GM18870 (cell line): ENCODE measurements at regions not wholly inside any gene's neighbourhood (a gene's known extent, or its start where the extent isn't known, plus 50 kb on each side); places are given as distances from the start of the nearest gene placed in this dataset.
A peak's percentile ranks its signal among the peaks of the same experiment; 100 is the strongest.
"Not testable (repeated sequence)": the region's sequence is repeated elsewhere in the genome, so short reads cannot be mapped to it uniquely, and the experiment has no call there.

Source experiments
- ATAC-seq: cut with Tn5 transposase; IDR thresholded peaks from one replicate; pipeline ENCODE4 v1.9.1; 2021; ENCODE audit warnings: moderate library complexity; ENCODE audit not compliant: unreplicated experiment

DNA sequence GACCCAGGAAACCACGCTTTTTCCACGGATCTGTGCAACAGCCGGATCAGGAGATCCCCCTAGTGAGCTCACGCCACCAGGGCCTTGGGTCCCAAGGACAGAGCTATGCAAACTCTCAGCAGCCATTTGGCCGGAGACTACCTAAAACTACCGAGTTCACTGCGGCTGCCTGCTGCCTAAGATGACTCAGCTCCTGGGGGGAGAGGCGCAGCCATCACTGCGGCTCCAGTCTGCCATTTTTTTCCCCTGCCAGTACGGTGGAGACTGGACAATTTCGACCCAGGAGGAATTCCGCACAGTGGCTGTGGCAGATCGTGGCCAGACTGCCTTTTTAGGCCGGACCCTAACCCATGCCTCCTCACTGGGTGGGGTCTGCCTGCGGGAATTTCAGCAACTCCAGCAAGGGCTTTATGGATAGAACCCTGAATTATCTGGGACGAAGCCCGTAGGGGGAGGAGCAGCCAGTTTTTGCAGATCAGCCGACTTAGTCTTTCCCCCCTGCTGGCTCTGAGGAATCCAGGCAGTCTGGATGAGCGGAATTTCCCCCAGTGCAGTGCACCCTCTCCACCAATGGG is 424.9 kb upstream of the UBE2E3 start:
- no peak for ATAC-seq

DNA sequence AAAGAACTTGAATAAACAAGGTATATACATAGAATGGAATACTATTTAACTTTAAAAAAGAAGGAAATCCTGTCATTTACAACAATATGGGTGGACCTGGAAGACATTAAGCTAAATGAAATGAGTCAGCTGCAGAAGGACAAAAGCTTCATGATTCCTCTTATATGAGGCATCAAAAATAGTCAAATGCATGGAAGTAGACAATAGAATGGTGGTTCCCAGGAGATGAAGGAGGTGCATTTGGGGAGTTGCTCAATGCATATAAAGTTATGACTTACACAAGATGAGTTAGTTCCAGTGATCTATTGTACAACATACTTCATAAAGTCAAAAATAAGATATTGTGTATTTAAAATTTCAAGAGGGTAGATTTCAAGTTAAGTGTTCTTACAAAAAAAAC is 426.1 kb upstream of the UBE2E3 start:
- ATAC-seq = no peak

DNA sequence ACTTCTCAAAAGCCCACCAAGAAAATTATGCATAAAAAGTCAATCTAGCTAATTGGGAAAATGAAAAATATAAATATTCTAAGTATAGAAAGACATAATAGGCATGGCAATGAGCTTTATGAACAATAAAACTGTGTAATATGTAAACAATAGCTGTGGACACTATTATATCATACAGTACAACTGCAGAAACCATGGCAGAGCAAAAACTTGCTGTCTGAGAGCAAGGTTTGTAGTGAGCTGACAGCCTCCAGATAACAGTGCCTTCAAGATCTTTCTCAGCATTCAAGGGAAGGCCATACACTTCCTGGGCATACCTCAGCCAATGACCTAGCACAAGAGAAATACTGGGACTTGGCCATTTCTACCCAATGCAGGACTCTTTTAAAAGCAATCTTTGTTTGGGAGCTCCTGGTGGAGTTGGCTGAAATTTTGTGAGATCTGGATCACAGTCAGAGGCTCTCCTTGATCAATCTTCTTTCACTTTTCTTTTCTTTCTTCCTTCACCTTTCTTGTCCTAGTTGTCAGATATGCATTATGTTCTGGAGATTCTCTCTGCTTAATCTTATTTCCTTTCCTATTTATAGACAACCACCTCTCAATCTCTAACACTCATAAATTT is 427.2 kb upstream of the UBE2E3 start:
- ATAC-seq = no peak

DNA sequence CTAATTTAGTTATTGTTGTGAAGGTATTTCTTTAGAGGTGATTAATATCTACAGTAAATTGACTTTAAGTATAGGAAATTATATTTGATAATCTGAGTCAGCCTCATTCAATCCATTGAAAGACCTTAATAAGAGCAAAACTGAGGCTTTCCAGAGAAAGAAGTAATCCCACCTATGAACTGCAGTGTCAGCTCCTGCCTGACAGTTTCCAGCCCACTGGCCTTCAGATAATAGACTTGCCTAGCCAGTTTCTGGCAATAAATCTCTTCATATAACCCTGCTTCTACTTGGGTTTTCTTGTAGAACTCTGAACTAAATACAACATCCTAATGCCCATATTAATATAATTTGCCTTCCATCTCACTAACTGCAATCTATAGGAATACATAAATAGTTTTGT is 437.9 kb upstream of the UBE2E3 start:
- ATAC-seq = no peak

DNA sequence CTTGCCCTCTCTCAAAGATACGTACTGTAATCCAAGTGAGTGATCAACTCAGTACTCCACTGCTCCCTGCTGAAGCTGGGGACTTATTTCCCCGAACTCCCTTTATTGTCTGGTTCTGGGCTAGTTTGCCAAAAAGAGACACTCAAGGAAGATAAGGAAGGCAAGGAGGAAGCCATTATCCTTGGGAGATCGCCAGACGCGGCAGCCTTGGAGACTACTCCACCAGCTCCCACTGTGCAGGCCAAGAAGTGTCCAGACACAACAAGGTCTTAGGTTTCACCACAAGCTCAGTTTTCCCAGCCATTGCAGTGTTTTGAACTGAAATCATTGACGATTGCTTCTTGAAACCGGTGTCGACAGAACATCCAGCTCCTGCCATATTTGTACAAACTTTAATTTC is 439.6 kb upstream of the UBE2E3 start:
- ATAC-seq = no peak

DNA sequence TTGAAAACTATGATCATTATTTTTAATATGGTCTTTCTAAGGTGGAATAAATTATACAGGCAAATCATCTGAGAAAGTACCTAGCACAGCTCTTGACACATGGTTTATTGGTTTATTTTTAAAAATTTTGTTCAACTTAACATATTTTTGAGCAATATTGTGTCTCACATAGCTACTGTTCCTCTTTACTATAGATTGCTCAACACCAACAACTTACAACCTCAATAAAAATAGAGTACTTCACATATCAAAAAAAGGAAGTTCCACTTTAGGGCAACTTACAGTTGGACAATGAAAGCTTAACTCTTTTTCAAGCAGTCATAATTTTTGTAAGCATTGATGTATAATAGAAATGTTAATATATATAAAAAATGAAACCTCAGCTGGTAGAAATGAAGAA is 440.9 kb upstream of the UBE2E3 start:
- ATAC-seq = no peak

DNA sequence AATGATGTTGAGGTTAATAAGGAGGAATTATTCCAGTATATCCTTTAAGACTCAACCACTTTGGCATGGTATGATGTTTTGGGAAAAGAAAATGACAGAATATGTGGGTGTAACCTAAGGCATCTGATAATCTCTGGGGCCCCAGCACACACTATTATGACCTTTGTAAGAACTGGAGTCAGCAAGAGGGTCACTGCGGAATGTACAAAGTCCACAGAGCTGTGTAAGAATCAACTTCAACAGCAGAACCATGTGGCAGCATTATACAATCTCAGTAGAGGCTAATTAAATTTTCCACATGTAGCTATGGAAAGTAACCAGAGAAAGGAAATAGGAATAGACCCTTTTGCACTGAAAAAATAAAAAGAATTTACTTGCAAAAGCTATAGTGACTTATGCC is 445.1 kb upstream of the UBE2E3 start:
- no peak for ATAC-seq

DNA sequence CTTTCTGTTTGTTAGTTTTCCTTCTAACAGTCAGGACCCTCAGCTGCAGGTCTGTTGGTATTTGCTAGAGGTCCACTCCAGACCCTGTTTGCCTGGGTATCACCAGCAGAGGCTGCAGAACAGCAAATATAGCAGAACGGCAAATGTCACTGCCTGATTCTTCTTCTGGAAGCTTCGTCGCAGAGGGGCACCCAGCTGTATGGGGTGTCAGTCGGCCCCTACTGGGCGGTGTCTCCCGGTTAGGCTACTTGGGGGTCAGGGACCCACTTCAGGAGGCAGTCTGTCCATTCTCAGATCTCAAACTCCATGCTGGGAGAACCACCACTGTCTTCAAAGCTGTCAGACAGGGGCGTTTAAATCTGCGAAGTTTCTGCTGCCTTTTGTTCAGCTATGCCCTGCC is 448.6 kb upstream of the UBE2E3 start:
- not testable (repeated sequence) for ATAC-seq

DNA sequence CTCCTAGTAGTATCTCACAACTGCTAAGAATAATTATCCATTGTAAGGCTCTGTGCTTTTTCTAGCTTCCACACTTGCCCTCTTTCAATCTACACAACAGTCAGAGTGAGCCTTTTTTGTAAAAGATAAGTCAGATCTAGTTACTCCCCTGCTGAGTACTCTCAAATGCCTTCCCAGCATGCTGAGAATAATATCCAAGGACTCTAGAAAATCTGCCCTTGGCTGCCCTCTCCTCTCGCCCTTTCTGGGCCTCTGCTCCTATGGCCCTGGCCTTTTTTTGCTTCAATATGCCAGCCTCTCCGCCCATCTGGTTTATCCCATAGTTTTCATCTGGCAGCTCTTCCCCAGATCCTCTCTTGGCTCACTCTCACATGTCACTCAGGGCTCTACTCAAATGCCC is 455.9 kb upstream of the UBE2E3 start:
- ATAC-seq = no peak

DNA sequence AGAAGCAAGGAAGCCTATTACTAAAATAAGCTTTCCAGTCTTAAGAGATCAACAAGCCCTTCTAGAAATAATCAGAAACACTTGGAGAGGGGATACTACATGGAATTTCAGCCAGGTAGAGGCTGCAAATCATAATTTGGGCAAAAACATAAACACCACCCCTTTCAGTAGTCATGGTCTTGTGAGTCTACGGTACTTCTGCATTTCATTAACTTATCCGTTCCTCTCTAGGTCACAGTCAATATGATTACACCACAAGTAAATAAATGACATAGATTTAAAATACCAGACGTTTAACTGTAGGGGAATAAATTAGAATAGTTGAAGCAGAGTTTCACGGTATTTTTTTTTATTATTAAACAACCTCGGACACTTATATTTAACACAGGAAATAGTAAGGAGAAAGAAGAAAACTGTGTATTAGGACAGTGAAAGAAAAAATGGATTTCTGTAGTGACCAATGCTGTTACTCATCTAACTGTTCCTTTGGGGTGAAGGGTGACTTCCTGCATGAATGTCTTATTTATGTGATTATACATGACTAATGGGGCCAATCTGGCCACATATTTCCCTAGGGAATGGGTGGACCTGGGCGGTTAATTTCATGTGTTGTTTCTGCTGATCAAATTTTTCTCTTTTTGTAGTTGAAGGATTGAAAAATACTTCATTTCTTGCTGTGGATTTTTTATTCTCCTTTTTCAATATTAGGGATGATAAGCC is 456.6 kb upstream of the UBE2E3 start:
- no peak for ATAC-seq

DNA sequence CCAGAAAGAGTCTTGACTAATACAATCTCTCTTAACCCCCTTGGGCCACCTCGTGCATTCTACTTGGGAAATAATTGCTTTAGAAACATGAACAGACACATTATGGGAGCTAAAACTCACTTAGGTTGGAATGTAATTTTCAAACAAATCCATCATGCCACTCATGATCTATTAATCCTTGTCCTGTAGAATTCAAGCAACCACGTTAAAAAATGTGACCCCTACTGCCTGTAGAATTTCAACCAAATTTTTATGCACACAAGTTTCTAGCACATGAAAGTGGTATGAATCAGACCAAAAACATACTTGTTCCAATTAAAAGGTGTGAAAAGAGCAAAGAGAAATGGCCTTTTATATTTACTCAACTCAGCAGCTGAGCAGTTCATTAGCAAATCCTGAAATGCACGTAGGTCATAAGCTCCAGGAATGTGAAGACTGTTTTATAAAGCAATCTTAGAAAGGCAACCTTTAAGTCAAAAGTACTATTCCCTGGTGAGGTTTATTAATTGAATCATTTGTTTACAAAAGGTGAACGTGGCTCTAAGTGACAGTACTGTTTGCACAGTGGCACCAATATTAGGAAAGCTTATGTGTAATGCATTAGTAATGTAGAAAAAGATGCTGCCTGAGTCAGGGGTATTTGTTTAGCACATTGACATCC is 459.4 kb upstream of the UBE2E3 start:
- ATAC-seq = no peak

DNA sequence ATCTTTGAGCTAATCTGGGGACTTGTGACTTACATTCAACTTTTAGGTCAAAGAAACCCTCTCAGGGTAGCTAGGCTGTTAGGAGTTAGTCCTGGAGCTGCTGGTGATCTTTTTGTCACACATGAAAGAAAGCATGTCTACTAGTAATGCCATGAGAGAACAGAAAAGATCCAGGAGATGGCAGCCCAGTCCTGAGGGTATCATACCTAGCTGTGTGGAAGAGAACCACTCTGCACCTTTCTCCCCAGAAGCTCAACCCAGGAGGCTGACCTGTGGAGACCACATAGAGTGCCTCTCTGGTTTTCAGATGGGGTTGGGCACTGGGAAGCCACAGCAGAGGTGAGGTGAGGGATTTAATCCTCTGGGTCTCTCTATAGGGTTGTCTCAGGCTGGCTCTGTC is 460.2 kb upstream of the UBE2E3 start:
- no peak for ATAC-seq

DNA sequence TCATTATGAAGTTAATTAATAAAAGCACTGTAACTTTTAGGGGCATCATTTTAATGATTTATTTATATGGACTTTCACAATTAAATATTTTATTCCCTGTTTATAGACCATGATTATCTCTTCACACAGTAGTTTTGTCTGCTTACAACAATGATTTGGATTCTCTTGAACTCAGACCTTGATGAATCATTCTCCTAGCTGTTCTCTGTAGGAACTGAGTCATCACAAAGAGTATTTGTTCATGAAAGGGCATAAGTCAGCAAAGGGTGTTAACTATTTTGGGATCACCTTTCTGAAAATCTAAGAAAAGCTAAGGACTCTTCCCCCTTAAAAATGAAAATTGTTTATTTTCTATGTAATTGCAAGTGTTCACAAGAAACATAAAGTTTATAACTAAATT is 461.1 kb upstream of the UBE2E3 start:
- no peak for ATAC-seq

DNA sequence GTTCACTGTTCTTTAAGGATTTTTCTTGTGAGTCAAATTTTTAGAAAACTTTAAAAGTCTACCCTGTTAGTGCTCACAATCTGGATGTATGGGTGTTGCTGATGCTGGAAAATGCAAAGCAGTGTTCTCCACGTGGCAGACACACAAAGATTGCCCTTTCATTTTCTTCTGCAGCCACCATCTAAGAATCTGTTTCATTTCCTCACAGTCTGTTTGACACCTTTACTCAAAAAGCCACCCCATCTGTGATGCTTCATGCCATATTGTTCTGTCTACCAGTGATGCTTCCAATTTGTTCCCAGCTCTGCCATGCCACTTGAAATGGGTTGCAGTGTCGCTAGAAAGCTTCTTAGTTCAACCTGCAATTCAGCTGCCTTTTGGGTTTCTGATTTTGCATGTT is 464.2 kb upstream of the UBE2E3 start:
- peak; percentile 81 for ATAC-seq

DNA sequence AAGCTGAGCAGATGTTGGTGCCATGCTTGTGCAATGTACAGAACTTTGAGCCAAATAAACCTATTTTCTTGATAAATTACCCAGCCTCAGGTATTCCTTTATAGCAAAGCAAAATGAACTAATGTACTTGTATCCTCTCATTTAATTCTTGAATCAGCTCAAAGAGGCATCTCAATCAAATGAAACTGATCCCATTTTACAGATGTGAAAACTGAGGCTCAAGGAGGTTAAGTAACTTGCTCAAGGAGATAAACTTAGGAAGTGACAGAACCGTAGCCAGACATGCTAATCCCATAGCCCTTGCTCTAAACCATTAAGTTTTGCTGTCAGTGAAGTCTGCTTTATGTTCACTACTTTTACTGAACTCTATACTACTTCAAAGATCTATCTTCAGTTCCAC is 467.0 kb upstream of the UBE2E3 start:
- ATAC-seq = no peak

DNA sequence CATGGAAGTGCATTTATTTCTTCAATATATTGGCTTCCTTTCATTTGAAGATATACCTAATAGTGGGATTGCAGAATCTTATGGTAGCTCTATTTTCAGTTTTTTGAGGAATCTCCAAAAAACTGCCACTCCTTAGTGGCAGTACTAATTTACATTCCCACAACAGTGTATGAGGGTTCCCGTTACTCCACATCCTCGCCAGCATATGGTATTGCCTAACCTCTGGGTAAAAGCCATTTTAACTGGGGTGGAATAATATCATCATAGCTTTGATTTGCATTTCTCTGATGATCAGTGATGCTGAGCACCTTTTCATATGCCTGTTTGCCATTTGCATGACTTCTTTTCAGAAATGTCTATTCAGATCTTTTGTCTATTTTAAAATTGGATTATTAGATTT is 471.9 kb upstream of the UBE2E3 start:
- no peak for ATAC-seq

DNA sequence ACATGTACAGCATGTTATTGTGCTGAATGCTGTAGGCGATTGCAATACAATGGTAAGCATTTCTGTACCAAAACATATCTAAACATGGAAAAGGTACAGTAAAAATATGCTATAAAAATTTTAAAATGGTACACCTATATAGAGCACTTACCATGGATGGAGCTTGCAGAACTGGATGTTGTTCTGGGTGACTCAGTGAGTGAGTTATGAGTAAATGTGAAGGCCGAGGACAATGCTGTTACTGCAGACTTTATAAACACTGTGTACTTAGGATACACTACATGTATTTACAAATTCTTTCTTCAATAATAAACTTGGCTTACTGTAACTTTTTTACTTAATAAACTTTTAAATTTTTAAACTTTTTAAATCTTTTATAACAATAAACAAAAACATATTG is 473.4 kb upstream of the UBE2E3 start:
- ATAC-seq = no peak

DNA sequence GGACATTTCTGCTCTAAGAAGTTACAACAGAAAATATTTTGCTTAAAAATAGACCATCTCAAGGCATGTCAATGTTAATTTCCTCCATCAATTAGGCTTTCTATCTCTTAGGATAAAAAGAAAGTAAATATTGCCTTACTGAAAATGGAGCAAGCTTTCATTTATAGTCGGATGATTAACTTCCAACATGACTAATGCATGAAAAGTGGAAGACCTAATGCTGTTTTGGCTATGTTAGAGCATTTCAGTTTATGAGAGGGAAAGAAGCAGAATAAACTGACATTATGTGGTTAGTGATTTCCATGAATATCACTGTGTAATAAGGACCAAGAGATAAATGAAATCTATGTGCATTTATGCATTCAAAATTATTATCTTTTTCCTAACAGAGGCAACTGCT is 475.2 kb upstream of the UBE2E3 start:
- ATAC-seq = no peak

DNA sequence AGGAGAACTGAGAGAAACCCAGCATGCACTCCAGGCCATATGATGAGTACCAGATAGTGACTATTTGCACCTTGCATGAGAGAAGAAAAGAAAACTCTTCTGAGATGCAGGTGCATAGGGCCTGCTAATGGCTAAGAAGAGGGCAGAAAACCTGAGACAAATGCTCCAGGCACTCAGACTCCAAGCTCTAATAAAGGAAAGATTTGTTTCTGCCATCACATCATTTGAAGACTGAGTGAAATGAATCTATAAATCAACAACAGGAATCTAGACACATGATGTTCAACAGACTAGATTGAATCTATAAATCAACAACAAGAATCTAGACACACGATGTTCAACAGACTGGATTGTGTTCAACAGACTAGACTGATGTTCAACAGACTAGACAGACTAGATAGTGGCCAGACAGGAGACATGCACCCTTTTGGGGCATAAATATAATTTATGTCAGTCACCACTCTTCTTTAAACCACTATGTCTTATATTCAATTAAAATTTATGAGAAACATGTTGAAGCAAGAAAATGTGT is 482.7 kb upstream of the UBE2E3 start:
- no peak for ATAC-seq

DNA sequence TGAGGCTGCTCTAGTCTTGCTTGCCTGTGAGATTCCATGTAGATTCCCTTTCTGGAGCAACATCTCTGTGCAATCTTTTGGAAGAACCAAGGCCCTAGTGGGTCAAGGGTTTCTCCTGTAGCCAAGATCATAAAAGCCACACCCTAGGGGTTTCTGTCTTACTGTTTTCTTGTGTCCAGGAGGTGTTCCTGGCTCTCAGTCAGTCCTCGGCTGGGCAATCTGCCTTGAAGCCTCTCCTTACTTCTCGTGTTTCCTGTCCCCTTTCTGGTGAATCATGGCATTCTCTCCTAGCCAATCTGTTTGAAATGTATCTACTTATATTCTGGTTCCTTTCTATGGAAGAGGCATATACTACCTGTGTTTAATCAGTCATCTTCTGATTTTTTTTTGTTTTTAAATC is 484.8 kb upstream of the UBE2E3 start:
- ATAC-seq = no peak

DNA sequence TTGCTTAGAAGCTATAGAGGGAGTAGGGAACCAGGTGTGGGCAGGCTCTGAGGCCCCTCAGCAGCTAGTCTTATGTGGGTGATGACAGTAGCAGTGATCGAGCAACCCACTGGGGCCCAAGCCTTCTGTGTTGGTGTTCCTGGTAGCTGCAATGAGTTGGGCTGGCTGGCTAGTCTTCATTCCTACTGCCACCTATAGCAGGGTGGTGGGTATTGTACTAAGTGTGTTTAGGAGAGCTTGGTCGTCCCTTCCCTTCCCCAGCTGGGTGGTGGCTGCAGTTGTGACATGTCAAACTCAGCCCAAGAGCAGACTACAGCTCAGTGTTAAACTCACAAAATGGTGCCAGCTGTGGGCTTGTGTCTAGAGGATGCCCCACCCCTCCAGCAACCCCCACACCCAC is 486.1 kb upstream of the UBE2E3 start:
- ATAC-seq = no peak

DNA sequence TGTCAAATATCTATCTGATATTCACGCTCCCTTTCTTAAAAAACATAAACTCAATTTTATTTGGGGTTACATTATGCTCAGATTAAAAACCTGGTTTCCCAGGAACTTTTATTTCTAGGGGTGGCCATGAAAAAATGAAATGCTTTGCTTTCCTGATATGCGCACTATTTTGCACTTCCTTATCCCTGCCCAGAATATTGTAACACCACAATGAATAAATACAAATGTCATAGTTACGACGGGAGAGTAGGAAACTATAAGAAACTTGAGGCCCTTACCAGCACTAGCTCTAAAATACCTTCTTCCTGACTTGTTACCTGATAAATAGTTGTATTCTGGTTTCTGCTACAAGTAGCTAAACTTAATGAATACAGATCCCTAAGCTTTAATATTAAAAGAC is 475.6 kb upstream of the CWC22 start:
- no peak for ATAC-seq
